Hematopoietic multipotent progenitor cell (in vitro differentiated cells): ENCODE measurements at regions not wholly inside any gene's neighbourhood (a gene's known extent, or its start where the extent isn't known, plus 50 kb on each side); places are given as distances from the start of the nearest gene placed in this dataset.
"Not testable (repeated sequence)": the region's sequence is repeated elsewhere in the genome, so short reads cannot be mapped to it uniquely, and the experiment has no call there.

Experiments used
- DNase-seq, 3 donors: peaks; one replicate each; pipeline ENCODE4 v3.0.0-alpha.2; 2011 to 2015; ENCODE audit warnings: low read depth in 2 of 3, low spot score in 2 of 3

GRCh38 chrX:115400960-115401359 is 111.4 kb downstream of the LUZP4 start:
- DNase-seq = no peak

DNA sequence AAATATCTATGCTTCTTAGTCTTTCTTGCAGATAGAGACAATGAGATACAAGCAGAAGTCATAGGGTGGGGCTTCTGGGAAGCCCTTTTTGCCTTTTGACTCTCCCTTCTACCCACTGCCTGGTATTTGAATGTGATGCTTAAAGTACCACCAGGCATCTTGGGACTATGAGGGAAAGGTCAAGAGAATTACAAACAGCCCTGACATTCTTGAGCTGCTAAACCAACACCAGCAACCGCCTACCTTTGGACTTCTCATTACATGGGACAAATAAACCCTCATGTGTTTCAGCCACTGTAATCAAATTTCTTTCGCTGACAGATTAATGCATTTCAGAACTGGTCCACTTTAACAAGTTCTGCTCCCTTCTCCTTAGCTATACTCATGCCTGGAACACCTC is 112.8 kb downstream of the LUZP4 start:
- DNase-seq = no peak

DNA sequence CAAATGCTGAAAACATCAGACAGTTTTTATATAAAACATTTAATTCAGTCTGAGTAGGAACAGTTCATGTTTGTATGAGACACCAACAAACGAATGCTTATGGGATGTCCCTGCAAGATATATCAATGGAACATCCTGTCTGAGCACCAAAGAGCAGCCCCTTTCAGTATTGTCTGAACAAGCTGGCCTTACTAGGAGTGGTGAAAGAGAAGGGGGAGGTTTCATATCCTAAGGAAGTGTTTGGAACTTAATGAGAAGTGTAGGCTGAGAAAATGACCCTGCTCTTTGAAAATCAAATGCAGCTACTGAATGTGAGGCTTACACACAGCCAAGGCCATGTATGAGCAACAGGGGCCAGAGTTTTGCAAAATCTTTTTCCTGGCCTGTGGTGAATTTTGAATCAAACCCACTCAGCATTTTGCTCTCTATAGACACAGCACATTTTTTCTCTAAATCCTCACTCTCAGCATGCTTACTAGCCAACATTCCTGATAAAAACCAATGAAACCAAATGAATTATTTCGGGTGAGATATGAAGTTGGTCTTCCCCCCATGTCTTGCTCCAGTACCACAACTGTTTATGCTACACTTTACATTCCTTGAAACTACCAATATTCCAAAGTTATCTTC is 119.4 kb downstream of the LUZP4 start:
- DNase-seq = no peak

DNA sequence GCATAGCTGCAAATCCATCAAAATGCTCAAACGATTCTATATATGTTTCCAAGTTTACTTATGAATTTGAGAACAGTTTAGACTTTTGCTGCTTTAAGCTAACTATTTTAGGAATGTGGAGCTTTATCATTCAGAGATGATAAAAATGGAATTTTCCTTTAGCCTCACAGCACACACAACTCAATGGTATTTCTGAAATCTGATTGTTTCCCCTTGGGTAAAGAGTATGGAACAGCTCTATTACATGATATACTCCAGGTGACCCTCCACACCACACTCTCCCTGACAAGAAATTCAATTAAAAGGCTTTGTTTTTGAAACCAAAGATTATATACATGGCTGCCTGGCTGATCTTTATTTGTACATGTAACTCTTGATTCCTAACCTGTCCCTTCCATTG is 120.0 kb downstream of the LUZP4 start:
- no peak for DNase-seq

- no peak for DNase-seq
These were observed 121.4 kb downstream of the LUZP4 start for GRCh38 chrX:115410731-115411428.

DNA sequence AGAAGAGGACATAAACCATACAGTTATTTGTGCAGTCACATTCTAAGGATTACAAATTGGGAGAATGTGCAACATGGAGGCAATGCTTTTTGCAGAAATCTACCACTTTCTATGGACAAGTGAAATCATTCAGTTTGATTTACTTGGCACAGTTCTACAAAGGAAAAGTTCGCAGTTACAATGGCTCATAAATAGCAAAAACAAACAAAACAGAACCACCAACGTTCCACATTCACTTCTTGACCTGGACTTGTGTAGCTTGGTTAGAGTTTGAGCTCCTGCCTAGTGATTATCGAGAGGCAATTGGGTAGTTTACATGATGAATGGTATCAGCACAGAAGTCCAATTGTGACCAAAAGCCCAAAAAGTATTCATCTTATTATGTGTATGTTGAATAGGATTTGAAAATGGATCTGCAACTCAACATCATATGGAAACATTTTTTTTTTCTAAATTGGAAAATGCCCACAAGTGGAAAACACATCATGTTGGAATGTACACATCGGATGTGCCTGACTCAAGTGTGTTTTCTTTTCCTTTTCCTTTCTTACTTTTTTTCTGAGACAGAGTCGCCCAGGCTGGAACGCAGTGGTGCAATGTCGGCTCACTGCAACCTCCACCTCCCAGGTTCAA is 123.8 kb downstream of the LUZP4 start:
- DNase-seq = no peak

DNA sequence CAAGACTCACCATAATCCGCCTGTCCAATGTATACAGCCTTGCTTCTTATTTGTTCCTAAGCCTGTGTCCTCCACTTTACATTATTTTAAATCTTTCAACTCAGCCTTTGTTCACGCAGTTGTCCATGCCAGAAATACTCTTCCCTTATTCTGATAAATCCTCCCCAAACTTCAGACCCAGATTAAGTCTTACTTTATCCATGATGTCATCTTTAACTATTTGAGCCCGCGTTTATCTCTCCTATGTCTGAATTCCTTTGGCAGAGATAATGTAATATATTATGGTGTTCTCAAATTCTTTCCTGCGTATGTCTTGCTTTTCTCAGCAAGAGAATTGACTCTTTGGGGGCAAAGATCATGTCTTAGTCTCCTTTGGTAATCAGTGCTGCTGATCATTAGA is 129.6 kb downstream of the LUZP4 start:
- DNase-seq = no peak

GRCh38 chrX:115423086-115423485 is 133.6 kb downstream of the LUZP4 start:
- DNase-seq = no peak

- no peak for DNase-seq
These were observed 135.6 kb upstream of the PLS3 start for GRCh38 chrX:115425359-115425758.

DNA sequence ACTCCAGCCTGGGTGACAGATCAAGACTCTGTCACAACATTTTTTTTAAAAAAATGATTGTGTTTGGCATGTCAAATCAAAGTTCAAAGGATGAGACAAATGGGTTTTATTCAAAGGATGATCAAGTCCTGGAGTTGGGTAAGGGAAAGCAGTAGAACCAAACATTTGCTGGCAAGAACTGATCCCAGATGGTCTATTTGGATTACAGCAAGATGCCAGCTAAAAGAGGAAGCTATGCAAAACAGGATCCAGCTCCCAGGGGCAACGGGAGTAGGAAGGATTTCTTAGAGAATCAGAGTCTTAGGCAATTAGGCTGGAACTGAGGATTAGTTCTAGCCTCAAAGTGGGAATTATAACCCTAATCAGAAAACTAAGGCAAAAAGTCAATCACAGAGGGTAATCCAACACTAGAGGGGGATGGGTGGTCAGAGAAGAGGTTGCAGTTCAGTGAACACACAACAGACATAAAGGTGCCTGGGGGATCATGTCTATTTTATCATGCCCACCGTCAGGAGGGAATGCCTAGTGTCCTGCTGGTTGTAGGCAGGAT is 133.0 kb upstream of the PLS3 start:
- DNase-seq = no peak

DNA sequence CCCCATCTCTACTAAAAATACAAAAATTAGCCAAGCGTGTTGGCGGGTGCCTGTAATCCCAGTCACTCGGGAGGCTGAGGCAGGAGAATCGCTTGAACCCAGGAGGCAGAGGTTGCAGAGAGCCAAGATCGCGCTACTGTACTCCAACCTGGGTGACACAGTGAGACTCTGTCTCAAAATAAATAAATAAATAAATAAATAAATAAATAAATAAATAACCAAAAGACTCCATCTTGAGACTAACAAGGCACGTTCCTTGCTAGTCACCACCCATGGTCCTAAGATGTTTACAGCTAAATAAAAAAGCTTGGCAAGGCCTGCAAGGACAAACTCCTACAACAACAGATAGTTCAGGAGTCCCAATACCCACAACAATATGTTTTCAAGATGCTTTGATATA is 126.1 kb upstream of the PLS3 start:
- not testable (repeated sequence) for DNase-seq

GRCh38 chrX:115437841-115438595 is 123.0 kb upstream of the PLS3 start:
- DNase-seq = no peak

GRCh38 chrX:115448146-115448545 is 112.8 kb upstream of the PLS3 start:
- DNase-seq = no peak

DNA sequence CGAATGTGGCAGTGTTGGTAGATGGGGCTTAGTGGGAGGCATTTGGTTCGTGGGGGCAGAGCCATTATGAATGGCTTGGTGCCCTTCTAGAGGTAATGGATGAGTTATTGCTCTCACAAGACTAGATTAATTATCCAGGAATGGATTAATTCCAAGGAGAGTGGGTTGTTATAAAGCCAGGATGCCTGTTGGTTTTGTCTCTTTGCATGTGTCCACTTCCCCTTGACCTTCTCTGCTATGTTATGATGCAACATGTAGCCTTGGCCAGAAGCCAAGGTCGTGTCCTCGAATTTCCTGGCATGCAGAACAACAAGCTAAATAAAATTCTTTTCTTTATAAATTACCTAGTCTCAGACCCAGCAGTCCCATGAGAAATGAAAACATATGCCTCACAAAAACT is 111.2 kb upstream of the PLS3 start:
- DNase-seq = no peak

GRCh38 chrX:115452251-115452650 is 108.7 kb upstream of the PLS3 start:
- DNase-seq = no peak

- DNase-seq = no peak
These were observed 100.8 kb upstream of the PLS3 start for GRCh38 chrX:115459883-115460880.

GRCh38 chrX:115462406-115462805 is 98.6 kb upstream of the PLS3 start:
- DNase-seq = no peak

GRCh38 chrX:115467961-115468360 is 93.0 kb upstream of the PLS3 start:
- DNase-seq = no peak

DNA sequence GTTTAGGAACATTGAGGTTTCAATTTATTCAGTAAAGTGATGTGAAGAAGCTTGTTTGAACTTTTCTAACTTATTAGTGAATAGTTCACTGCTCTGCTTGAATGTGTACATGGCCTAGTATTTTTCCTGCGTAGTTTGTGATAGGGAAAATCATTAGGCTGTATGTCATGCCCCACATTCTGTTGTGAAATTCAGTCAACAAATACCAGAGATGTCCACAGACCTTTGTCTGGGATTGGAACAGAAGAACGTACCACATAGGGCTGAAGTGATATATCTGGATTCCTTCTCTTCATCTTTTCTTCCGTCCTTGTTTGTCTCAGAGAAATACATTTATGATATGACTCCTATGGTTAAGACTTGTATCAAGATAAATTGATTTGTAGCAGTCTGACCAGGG is 88.8 kb upstream of the PLS3 start:
- DNase-seq = no peak

- DNase-seq = no peak
These were observed 74.5 kb upstream of the PLS3 start for GRCh38 chrX:115486510-115486909.
